ENCODE measurements at regions not wholly inside any gene's neighbourhood (a gene's known extent, or its start where the extent isn't known, plus 50 kb on each side); places are given as distances from the start of the nearest gene placed in this dataset.

- Mint-ChIP-seq H3K27ac (no peak overlapping the region), H3K4me1 (no peaks in the 10 kb centered on the region), H3K4me3 (no peak overlapping the region), H3K9me3 (peaks cover under 1 to 18% (median 10%) of the 10 kb centered on the region in 7 donors), H3K36me3 (no peaks in the 10 kb centered on the region), H3K27me3 (ENCODE audit: low read depth in 3 of 3) (peaks cover 0 to 2% (median 0%) of the 10 kb centered on the region in 3 donors)
- H3K9ac ChIP-seq (ENCODE audit: insufficient read depth, low read length, poor library complexity, severe bottlenecking): no peak overlapping the region
- H3K4me3 ChIP-seq (replicated peaks in 1 of 3; ENCODE audit: low read depth in 2 of 3, low read length in 3 of 3): no peak overlapping the region
- H3K4me2 ChIP-seq (replicated peaks; ENCODE audit: extremely low read depth, low read length, poor library complexity, severe bottlenecking): no peak overlapping the region
- peaks cover 11 to 13% of the 10 kb centered on the region in 2 donors for H3K9me3 ChIP-seq (replicated peaks in 1 of 2; ENCODE audit: control insufficient read depth in 1 of 2, insufficient read depth in 1 of 2, low read length in 2 of 2)
- no peaks in the 10 kb centered on the region for H3K4me1 ChIP-seq (ENCODE audit: control insufficient read depth in 1 of 2, insufficient read depth in 2 of 2, low read length in 2 of 2)
- no peak overlapping the region for H2AFZ ChIP-seq (ENCODE audit: insufficient read depth, low read depth, low read length, poor library complexity, severe bottlenecking)
- no peak for DNase-seq
- H3K27me3 ChIP-seq (ENCODE audit: control insufficient read depth in 2 of 2, insufficient read depth in 2 of 2, low read length in 2 of 2): no peaks in the 10 kb centered on the region
- H3K36me3 ChIP-seq (replicated peaks in 1 of 2; ENCODE audit: control insufficient read depth in 1 of 2, insufficient read depth in 2 of 2, low read length in 2 of 2): no peaks in the 10 kb centered on the region
- intact Hi-C loops (cut with micrococcal nuclease): no loop called here
- no peaks in the 10 kb centered on the region for H4K20me1 ChIP-seq (ENCODE audit: insufficient read depth, low read length)
- H3K79me2 ChIP-seq (ENCODE audit: insufficient read depth, low read length): no peaks in the 10 kb centered on the region
- H3K27ac ChIP-seq (ENCODE audit: low read depth in 1 of 2, low read length in 2 of 2): no peak overlapping the region
- TF ChIP-seq CTCF (IDR thresholded peaks at IDR 0.05): no peak
These were observed 486.0 kb upstream of the LRRN3 start for GRCh38 chr7:110604885-110605284.

GRCh38 chr7:110607050-110607857 lies 483.7 kb upstream of the LRRN3 start:
- Mint-ChIP-seq H3K27me3 (ENCODE audit: low read depth in 3 of 3) (peaks cover 0 to 2% (median 0%) of the 10 kb centered on the region in 3 donors), H3K4me1 (no peaks in the 10 kb centered on the region), H3K4me3 (no peak overlapping the region), H3K36me3 (no peaks in the 10 kb centered on the region), H3K9me3 (peaks cover 0 to 18% (median 8%) of the 10 kb centered on the region in 7 donors), H3K27ac (peak overlapping the region in 1 of 7 donors; percentile 21)
- Histone ChIP-seq H3K9me3 (replicated peaks in 1 of 2; ENCODE audit: control insufficient read depth in 1 of 2, insufficient read depth in 1 of 2, low read length in 2 of 2) (peaks cover 4 to 13% of the 10 kb centered on the region in 2 donors), H3K79me2 (ENCODE audit: insufficient read depth, low read length) (no peaks in the 10 kb centered on the region), H2AFZ (ENCODE audit: insufficient read depth, low read depth, low read length, poor library complexity, severe bottlenecking) (no peak overlapping the region), H3K27me3 (ENCODE audit: control insufficient read depth in 2 of 2, insufficient read depth in 2 of 2, low read length in 2 of 2) (no peaks in the 10 kb centered on the region), H3K4me3 (replicated peaks in 1 of 3; ENCODE audit: low read depth in 2 of 3, low read length in 3 of 3) (no peak overlapping the region), H3K36me3 (replicated peaks in 1 of 2; ENCODE audit: control insufficient read depth in 1 of 2, insufficient read depth in 2 of 2, low read length in 2 of 2) (no peaks in the 10 kb centered on the region), H3K27ac (ENCODE audit: low read depth in 1 of 2, low read length in 2 of 2) (no peak overlapping the region), H4K20me1 (ENCODE audit: insufficient read depth, low read length) (no peaks in the 10 kb centered on the region), H3K4me1 (ENCODE audit: control insufficient read depth in 1 of 2, insufficient read depth in 2 of 2, low read length in 2 of 2) (no peaks in the 10 kb centered on the region), H3K9ac (ENCODE audit: insufficient read depth, low read length, poor library complexity, severe bottlenecking) (no peak overlapping the region), H3K4me2 (replicated peaks; ENCODE audit: extremely low read depth, low read length, poor library complexity, severe bottlenecking) (no peak overlapping the region)
- no peak for TF ChIP-seq CTCF (IDR thresholded peaks at IDR 0.05)
- WGBS (ENCODE audit: insufficient coverage): 100% methylated on average over 1 of the region's 4 CpGs
- DNase-seq: no peak
- intact Hi-C loops (cut with micrococcal nuclease): no loop called here
